ENCODE measurements at regions not wholly inside any gene's neighbourhood (a gene's known extent, or its start where the extent isn't known, plus 50 kb on each side); places are given as distances from the start of the nearest gene placed in this dataset.
A peak's percentile ranks its signal among the peaks of the same experiment; 100 is the strongest.

DNA sequence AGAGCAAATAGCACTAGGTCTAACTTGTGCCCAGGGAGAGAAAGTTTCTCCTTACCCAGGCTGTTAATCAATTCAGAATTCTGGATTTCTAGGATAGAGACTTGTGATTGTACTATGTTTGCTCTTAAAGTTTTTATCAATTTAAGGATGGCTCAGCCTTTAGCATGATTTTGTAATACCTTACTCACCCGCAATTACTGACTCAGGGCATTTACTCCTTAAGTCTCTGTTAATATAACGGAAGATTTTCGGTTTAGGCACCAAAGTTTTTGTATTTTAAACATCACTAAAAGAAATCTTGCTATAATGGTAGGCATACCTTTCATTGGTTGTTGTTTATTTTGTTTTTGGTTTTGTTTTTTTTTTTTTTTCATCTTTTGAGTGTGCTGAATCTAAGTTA, 358.2 kb downstream of the RBM43 start:
- Mint-ChIP-seq H3K27ac (no peak overlapping the region), H3K36me3 (ENCODE audit: low read depth) (no peaks in the 10 kb centered on the region), H3K4me3 (no peak overlapping the region), H3K4me1 (no peaks in the 10 kb centered on the region), H3K9me3 (ENCODE audit: low read depth) (peaks cover 11% of the 10 kb centered on the region), H3K27me3 (no peaks in the 10 kb centered on the region)
- ChIA-PET POLR2A (no interaction called here), CTCF (no interaction called here)
- ATAC-seq (no peak), DNase-seq (no peak)
- intact Hi-C loops (cut with DNase I, micrococcal nuclease): no loop called here

DNA sequence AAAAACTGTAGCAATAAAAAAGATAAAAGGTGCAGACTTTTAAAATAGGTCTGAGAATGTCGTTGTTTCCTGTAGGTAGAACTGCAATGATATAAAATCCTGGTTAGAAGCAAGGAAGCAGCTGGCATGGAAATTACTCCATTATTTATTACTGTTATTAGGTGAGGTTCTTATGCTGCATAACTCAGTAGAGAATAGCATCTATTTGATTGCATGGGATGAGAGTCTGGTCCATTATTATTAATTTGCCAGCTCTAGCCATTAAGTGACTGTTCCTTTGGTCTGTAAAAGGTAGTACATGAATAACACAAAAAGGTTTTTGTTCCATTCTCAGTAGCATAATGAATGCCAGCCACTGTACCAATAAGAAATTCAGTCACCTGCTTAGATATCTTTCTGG, 358.6 kb downstream of the RBM43 start:
- POLR2A ChIA-PET: no interaction called here
- CTCF ChIA-PET: no interaction called here
- ATAC-seq (no peak), DNase-seq (no peak)
- Mint-ChIP-seq H3K4me3 (no peak overlapping the region), H3K9me3 (ENCODE audit: low read depth) (peaks cover 11% of the 10 kb centered on the region), H3K27me3 (no peaks in the 10 kb centered on the region), H3K4me1 (no peaks in the 10 kb centered on the region), H3K27ac (no peak overlapping the region), H3K36me3 (ENCODE audit: low read depth) (no peaks in the 10 kb centered on the region)
- intact Hi-C loops (cut with DNase I, micrococcal nuclease): no loop called here

DNA sequence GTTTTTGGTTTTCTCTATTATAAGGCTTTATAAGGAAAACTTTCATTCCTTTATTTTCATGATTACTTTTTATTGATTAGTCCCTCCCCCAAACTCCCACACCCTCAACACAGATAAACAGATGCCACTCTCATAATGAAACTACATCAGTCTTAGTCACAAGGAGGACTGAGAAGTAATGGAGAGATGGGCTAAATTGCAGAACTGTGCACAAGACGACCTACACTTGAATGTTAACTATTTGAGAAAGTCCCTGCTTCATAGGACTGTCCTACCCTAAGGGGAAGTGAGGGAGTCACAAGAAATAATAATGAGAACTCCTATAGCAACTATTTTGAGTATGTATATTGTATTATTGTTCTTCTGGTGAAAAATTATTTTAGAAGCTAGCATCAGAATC, 360.8 kb downstream of the RBM43 start:
- CTCF ChIA-PET: no interaction called here

DNA sequence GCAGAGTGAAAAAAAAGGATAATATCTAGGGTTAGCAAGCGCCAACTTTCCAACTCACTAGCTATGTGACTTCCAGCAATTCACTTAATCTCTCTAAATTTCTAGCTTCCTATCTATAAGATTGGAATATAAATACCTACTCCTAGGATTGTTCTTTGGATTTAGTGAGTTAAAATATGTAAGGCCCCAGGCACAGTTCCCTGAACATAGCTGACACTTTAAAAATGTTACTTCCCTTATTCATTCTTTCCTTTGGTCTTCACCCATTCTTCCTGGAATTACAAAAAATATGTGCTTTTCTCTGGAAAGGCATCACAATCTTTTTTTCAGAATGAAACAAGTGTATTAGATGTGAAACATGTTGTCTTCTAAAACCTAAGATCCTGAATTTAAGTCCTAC, 365.7 kb downstream of the RBM43 start:
- DNase-seq (no peak), ATAC-seq (no peak)
- ChIA-PET POLR2A (no interaction called here), CTCF (no interaction called here)
- Mint-ChIP-seq H3K36me3 (ENCODE audit: low read depth) (no peaks in the 10 kb centered on the region), H3K9me3 (ENCODE audit: low read depth) (peaks cover 7% of the 10 kb centered on the region), H3K4me3 (no peak overlapping the region), H3K27ac (no peak overlapping the region), H3K27me3 (peaks cover 2% of the 10 kb centered on the region), H3K4me1 (no peaks in the 10 kb centered on the region)
- intact Hi-C loops (cut with DNase I, micrococcal nuclease): no loop called here

More for the DNA sequence above, 360.8 kb downstream of the RBM43 start:
- no peak for DNase-seq
- Mint-ChIP-seq H3K36me3 (ENCODE audit: low read depth) (no peaks in the 10 kb centered on the region), H3K27ac (no peak overlapping the region), H3K9me3 (ENCODE audit: low read depth) (peaks cover 11% of the 10 kb centered on the region), H3K4me1 (no peaks in the 10 kb centered on the region), H3K27me3 (peaks cover 2% of the 10 kb centered on the region), H3K4me3 (no peak overlapping the region)
- POLR2A ChIA-PET: no interaction called here
- no peak for ATAC-seq
- intact Hi-C loops (cut with DNase I, micrococcal nuclease): no loop called here

DNA sequence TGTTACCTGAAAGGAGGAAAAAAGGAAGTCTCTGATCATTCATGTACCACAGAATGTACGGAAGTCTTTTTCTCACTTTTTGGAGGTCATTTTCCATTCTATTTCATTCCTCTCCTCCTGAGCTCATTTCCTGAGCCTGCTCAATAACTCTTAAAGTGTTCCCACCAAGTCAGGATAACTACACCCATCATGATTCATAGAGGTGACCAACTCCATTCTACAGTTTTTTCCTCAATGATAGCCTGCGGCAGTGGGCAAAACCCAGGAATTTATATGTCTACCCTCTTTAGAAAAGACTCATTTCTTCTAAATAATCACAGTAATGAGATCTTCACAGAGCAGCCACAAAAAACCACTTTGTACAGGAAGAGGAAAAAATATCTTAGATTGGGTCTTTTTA, 372.5 kb downstream of the RBM43 start:
- ChIA-PET CTCF (no interaction called here), POLR2A (no interaction called here)
- no peak for DNase-seq
- Mint-ChIP-seq H3K36me3 (ENCODE audit: low read depth) (no peaks in the 10 kb centered on the region), H3K4me3 (no peak overlapping the region), H3K27ac (no peak overlapping the region), H3K27me3 (peaks cover 5% of the 10 kb centered on the region), H3K9me3 (ENCODE audit: low read depth) (no peaks in the 10 kb centered on the region), H3K4me1 (no peaks in the 10 kb centered on the region)
- no peak for ATAC-seq
- intact Hi-C loops (cut with DNase I, micrococcal nuclease): no loop called here

DNA sequence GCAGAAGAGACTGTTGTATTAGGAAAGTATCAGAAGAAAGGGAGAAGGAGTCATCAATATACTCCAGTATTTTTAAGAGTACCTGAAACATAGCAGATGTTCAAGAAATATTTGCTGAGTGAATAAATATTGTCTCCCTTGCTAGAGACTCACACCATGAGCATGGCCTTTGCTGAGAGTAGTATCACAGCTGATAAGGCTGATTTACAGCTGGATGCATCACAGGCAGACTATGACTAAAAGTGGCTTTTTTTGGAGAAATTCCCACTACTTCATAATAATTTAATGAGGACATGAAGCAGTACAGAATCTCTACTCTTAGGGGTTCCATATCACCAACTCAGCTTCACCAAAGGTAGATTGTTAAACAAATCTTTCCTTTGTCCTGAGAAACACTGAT, 373.3 kb downstream of the RBM43 start:
- CTCF ChIA-PET: no interaction called here
- H3K36me3 Mint-ChIP-seq (ENCODE audit: low read depth): no peaks in the 10 kb centered on the region
- no peaks in the 10 kb centered on the region for H3K9me3 Mint-ChIP-seq (ENCODE audit: low read depth)
- H3K4me1 Mint-ChIP-seq: no peaks in the 10 kb centered on the region
- POLR2A ChIA-PET: no interaction called here
- no peak overlapping the region for H3K4me3 Mint-ChIP-seq
- DNase-seq: no peak
- no peak for ATAC-seq
- H3K27ac Mint-ChIP-seq: no peak overlapping the region
- H3K27me3 Mint-ChIP-seq: peaks cover 5% of the 10 kb centered on the region
- intact Hi-C loops (cut with DNase I, micrococcal nuclease): no loop called here

DNA sequence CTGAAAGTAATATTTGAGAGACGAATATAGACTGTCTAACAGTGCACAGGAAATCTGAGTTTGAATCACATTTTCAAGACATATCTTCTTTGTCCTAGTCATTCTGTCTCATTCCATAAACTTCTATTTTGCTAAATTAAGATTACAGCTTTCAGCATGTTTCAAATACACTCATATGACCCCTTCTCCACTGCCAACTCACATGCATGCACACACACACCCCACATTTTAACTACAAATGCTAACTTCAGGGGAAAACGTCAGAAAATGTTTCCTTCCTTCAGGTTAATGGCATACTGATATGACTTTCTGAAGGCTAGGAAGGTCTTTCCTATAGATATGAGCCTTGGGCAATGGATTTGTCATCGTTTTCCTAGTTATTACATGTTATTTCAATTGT, 373.7 kb downstream of the RBM43 start:
- Mint-ChIP-seq H3K4me3 (no peak overlapping the region), H3K4me1 (no peaks in the 10 kb centered on the region), H3K36me3 (ENCODE audit: low read depth) (no peaks in the 10 kb centered on the region), H3K9me3 (ENCODE audit: low read depth) (no peaks in the 10 kb centered on the region), H3K27me3 (peaks cover 7% of the 10 kb centered on the region), H3K27ac (no peak overlapping the region)
- ATAC-seq (no peak), DNase-seq (no peak)
- intact Hi-C loops (cut with DNase I, micrococcal nuclease): no loop called here
- CTCF ChIA-PET: no interaction called here
- POLR2A ChIA-PET: no interaction called here

DNA sequence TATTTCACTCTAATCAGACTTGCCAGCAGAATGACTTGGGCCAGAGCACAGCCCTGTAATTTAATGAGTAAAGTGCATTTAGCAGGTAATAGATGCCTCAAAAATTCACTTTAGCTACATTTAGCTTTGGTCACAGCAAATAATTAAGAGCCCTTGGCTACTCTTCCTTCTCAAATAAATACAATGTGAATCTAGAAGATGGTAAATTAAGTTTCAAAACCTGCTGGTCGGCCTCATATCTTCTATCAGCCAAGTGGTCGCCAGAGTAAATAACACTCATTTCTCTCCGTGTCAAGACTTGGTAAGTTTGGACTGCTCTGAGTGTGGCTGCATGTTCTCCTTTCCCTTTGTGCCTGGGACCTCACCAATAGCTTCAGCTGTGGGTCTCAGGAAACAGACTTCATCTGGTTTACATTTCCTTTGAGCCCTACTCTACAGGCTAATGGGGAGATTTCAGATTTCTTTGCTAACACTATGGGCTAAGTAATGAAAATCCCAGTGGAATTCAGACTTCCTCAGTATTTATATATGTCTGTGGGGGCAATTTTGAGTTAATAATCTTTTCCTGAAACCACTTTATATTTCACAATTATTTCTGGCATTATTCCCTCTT, 375.8 kb downstream of the RBM43 start:
- DNase-seq: no peak
- ATAC-seq: no peak
- H3K4me1 Mint-ChIP-seq: no peaks in the 10 kb centered on the region
- intact Hi-C loops (cut with DNase I, micrococcal nuclease): no loop called here
- no peak overlapping the region for H3K4me3 Mint-ChIP-seq
- ChIA-PET CTCF (no interaction called here), POLR2A (no interaction called here)
- H3K36me3 Mint-ChIP-seq (ENCODE audit: low read depth): no peaks in the 10 kb centered on the region
- no peak overlapping the region for H3K27ac Mint-ChIP-seq
- no peaks in the 10 kb centered on the region for H3K9me3 Mint-ChIP-seq (ENCODE audit: low read depth)
- peaks cover 8% of the 10 kb centered on the region for H3K27me3 Mint-ChIP-seq

DNA sequence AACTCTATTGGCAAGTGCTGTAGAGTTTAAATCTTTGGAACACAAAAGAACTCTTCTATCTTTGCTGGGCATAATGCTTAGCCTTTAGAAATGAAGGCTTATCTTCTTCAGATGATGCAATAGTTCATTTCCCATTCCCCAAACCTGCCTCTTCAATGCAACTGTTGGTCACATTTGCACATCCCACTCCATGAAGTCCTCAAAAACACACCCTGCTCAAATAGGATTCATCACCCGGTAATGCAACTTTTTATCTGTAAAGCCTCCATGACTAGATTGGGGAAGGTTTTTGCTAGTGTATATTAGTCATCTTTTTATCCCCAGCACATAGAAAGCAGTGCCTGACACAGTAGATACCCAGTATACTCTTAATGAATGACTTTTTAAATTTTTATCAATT, 376.4 kb downstream of the RBM43 start:
- H3K27ac Mint-ChIP-seq: no peak overlapping the region
- intact Hi-C loops (cut with DNase I, micrococcal nuclease): no loop called here
- POLR2A ChIA-PET: no interaction called here
- CTCF ChIA-PET: no interaction called here
- no peak overlapping the region for H3K4me3 Mint-ChIP-seq
- no peaks in the 10 kb centered on the region for H3K36me3 Mint-ChIP-seq (ENCODE audit: low read depth)
- H3K27me3 Mint-ChIP-seq: peaks cover 7% of the 10 kb centered on the region
- no peaks in the 10 kb centered on the region for H3K9me3 Mint-ChIP-seq (ENCODE audit: low read depth)
- ATAC-seq (no peak), DNase-seq (no peak)
- H3K4me1 Mint-ChIP-seq: no peaks in the 10 kb centered on the region

DNA sequence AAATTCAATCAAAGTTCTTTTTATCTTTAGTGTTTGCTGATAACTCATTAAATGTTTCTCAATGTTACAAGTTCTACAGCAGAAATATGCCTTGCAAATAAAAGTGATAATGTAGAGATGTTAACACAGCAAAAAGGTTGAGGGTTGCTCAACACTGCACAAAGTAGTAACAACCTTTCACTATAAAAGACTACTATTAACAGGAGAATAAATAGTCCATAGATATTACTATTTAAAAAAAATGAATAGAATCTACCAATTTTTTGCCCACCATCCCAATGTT, 378.1 kb downstream of the RBM43 start:
- Mint-ChIP-seq H3K27me3 (peaks cover 9% of the 10 kb centered on the region), H3K36me3 (ENCODE audit: low read depth) (no peaks in the 10 kb centered on the region), H3K4me3 (no peak overlapping the region), H3K27ac (no peak overlapping the region), H3K4me1 (no peaks in the 10 kb centered on the region), H3K9me3 (ENCODE audit: low read depth) (no peaks in the 10 kb centered on the region)
- ChIA-PET CTCF (no interaction called here), POLR2A (no interaction called here)
- intact Hi-C loops (cut with DNase I, micrococcal nuclease): no loop called here
- DNase-seq (no peak), ATAC-seq (no peak)

DNA sequence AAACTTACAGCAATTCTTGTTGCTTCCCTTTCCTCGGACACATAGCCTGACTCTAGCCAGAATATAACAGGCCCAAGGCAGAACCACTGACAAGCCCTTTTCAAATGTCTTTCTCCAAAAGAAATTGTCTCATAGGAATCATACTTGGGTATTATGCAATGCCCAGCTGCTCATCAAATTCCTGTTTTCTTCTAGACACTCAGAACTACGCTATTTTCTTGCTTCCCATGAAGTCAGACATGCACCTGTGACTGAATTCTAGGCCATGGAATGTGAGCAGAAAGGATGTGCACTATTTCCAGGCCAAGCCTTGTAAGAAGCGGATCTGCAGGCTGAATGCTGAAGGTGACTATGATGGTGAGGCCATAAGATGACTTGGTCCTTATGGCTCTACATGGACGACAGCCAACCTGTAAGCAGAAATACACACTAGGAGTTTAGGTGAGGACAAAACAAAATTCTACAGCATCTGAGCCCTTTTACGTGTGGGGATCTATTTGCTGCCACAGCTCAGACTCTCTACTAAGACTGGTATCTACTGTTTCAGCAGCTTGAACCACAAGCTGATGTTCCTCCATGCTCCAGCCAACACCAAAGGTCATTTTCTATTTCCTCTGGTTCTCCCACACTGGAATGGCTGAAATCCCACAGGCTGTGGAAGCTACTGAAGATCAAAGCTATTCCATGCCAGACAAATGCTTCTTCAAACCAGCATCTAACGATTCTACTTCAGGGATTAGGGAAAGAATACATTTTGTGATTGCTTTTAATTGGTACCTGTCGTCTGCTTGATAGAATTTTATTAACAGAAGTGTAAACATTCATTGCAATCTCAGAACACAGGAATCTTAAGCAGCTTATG, 378.7 kb downstream of the RBM43 start:
- CTCF ChIA-PET: no interaction called here

DNA sequence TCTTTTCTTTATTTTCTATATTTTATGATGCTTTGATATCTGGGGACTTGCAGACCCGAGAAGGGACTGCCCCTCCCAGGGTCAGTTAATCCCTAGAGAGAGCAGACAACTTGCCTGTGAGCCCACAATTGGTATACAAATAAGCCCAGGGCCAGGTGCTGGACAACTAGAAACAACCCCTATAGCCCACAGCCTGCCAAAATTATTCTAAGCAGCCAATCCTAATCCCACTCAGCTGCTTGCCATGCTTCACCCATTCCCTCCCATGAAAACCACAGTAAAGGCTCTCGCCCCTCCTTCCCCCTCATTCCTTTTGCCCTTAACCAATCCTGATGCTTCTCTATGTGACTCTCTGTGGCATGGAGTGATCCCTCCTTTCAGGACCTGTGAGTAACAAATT, 380.7 kb downstream of the RBM43 start:
- intact Hi-C loops (cut with DNase I, micrococcal nuclease): no loop called here
- no peak for ATAC-seq
- POLR2A ChIA-PET: no interaction called here

More for the DNA sequence above, 378.7 kb downstream of the RBM43 start:
- H3K4me1 Mint-ChIP-seq: no peaks in the 10 kb centered on the region
- H3K9me3 Mint-ChIP-seq (ENCODE audit: low read depth): peaks cover 2% of the 10 kb centered on the region
- no peak overlapping the region for H3K4me3 Mint-ChIP-seq
- POLR2A ChIA-PET: no interaction called here
- DNase-seq (no peak), ATAC-seq (no peak)
- intact Hi-C loops (cut with DNase I, micrococcal nuclease): no loop called here
- H3K36me3 Mint-ChIP-seq (ENCODE audit: low read depth): no peaks in the 10 kb centered on the region
- H3K27me3 Mint-ChIP-seq: peaks cover 9% of the 10 kb centered on the region
- no peak overlapping the region for H3K27ac Mint-ChIP-seq

DNA sequence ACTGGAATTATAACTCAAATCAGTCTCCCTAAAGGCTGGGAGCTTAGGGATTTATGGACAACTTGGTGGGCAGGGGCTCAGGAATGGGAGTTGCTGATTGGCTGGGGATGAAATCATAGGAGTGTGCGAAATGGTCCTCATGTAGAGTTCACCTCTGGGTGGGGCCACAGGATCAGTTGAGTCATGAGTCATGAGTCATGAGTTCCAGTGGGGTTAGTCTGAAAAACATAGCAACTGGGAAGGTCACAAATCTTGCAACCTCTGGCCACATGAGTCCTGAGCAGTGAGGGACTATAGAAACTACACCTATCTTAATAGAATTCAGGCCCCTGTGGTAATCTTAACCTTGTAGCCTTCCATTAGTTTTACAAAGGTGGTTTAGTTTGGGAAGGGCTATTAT, 383.3 kb downstream of the RBM43 start:
- ATAC-seq (no peak), DNase-seq (peak; percentile 6)
- Mint-ChIP-seq H3K4me3 (no peak overlapping the region), H3K27ac (no peak overlapping the region), H3K4me1 (no peaks in the 10 kb centered on the region), H3K9me3 (ENCODE audit: low read depth) (peaks cover 2% of the 10 kb centered on the region), H3K27me3 (peaks cover 6% of the 10 kb centered on the region), H3K36me3 (ENCODE audit: low read depth) (no peaks in the 10 kb centered on the region)
- POLR2A ChIA-PET: no interaction called here
- intact Hi-C loops (cut with DNase I, micrococcal nuclease): no loop called here
- CTCF ChIA-PET: no interaction called here

More for the DNA sequence above, 380.7 kb downstream of the RBM43 start:
- Mint-ChIP-seq H3K27me3 (peaks cover 9% of the 10 kb centered on the region), H3K4me3 (no peak overlapping the region), H3K9me3 (ENCODE audit: low read depth) (peaks cover 2% of the 10 kb centered on the region), H3K27ac (no peak overlapping the region), H3K4me1 (no peaks in the 10 kb centered on the region), H3K36me3 (ENCODE audit: low read depth) (no peaks in the 10 kb centered on the region)
- CTCF ChIA-PET: no interaction called here
- DNase-seq: no peak

All from activated CD4-positive, alpha-beta T cell treated with anti-CD3 and anti-CD28 coated beads for 36 hours (primary cell).